NT2/D1 (cell line): ENCODE measurements at regions not wholly inside any gene's neighbourhood (a gene's known extent, or its start where the extent isn't known, plus 50 kb on each side); places are given as distances from the start of the nearest gene placed in this dataset.
"Not testable (repeated sequence)": the region's sequence is repeated elsewhere in the genome, so short reads cannot be mapped to it uniquely, and the experiment has no call there.

Experiments used
- DNase-seq: peaks from one replicate; pipeline ENCODE4 v3.0.0-alpha.2; 2011; ENCODE audit warnings: low read depth, low spot score
- H3K27me3 ChIP-seq: 2 replicates; pipeline ENCODE4 v1.6.0; 2011; ENCODE audit warnings: mild to moderate bottlenecking; ENCODE audit not compliant: insufficient read length, insufficient read depth
- H3K36me3 ChIP-seq: 2 replicates; pipeline ENCODE4 v1.6.1; 2011; ENCODE audit warnings: mild to moderate bottlenecking, low read length, mixed read lengths; ENCODE audit not compliant: insufficient read depth, insufficient read length
- H3K4me1 ChIP-seq: 2 replicates; pipeline ENCODE4 v1.5.1; 2011; ENCODE audit not compliant: insufficient read depth, insufficient read length
- H3K4me3 ChIP-seq: 2 replicates; pipeline ENCODE4 v1.5.1; 2011; ENCODE audit warnings: low read depth; ENCODE audit not compliant: insufficient read length
- H3K9ac ChIP-seq: 2 replicates; pipeline ENCODE4 v1.6.0; 2011; ENCODE audit warnings: low read depth; ENCODE audit not compliant: insufficient read length
- H3K9me3 ChIP-seq: 2 replicates; pipeline ENCODE4 v1.5.1; 2011; ENCODE audit warnings: mild to moderate bottlenecking, low read length; ENCODE audit not compliant: insufficient read depth
- SUZ12 ChIP-seq: IDR thresholded peaks from 2 replicates; pipeline ENCODE4 v1.6.1; 2011; ENCODE audit not compliant: insufficient read length, insufficient read depth; ENCODE audit errors: extremely low read depth
- YY1 ChIP-seq: IDR thresholded peaks from 2 replicates; pipeline ENCODE4 v1.6.1; 2011; ENCODE audit not compliant: insufficient read length, insufficient read depth
- ZNF274 ChIP-seq: IDR thresholded peaks from 2 replicates; pipeline ENCODE4 v1.6.1; 2011; ENCODE audit warnings: mild to moderate bottlenecking, low read depth, low read length

DNA sequence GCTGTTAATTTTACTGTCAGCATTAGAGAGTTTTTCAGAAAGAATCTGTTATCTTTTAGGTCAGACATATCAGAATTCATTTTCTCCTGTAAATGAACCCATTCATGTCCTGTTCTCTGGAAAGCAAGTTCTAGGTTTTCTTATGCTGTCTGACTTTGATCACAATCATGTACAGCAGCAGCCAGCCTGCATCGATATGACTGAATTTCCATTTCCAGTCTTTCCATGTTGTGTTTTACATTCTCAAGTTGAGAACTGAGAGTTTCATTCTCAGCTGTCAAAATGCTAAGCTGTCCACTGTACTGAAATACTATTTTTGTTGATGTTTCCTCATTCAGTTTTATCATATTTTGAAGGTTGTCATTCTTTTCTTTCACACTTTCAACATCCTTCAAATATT is 103.3 kb upstream of the VOPP1 start:
- not testable (repeated sequence) for H3K9me3 ChIP-seq, H3K36me3 ChIP-seq, H3K27me3 ChIP-seq, H3K4me1 ChIP-seq, H3K4me3 ChIP-seq, DNase-seq, H3K9ac ChIP-seq

DNA sequence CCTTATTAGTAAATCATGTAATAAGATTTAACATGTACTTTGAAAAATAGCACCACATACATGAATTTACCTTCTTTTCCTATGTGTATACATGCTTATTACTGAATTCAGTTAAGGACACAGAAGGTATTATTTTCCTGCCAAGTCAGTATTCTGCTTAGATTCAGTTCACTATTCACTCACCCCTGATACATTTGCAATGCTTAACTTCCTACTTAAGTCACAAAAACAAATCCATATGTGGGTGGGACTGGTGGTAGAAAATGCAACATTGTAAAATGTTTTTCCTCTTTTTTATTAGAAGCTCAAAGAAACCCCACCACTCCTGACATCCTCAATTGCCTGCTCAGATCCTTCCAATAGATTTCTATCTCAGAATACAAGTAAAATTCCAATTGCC is 101.2 kb upstream of the VOPP1 start:
- not testable (repeated sequence) for H3K9ac ChIP-seq

DNA sequence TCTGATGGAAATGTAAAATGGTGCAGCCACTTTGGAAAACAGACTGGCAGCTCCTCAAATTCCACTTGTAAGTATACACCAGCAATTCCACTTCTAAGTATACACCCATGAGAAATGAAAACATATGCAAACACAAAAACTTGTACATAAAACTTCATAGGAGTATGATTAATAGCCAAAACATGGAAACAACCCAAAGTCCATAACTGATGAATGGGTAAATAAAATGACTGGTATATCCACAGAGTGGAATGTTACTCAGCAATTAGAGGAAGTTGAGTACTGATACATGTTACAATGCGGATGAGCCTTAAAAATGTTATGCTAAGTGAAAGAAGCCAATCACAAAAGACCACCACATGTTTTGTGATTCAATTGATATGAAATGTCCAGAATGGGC is 99.8 kb upstream of the VOPP1 start:
- H3K36me3 ChIP-seq, H3K9me3 ChIP-seq, H3K4me1 ChIP-seq: not testable (repeated sequence)

More for the DNA sequence above, 101.2 kb upstream of the VOPP1 start:
- not testable (repeated sequence) for H3K9me3 ChIP-seq, H3K27me3 ChIP-seq, H3K4me1 ChIP-seq, DNase-seq, H3K36me3 ChIP-seq, H3K4me3 ChIP-seq

DNA sequence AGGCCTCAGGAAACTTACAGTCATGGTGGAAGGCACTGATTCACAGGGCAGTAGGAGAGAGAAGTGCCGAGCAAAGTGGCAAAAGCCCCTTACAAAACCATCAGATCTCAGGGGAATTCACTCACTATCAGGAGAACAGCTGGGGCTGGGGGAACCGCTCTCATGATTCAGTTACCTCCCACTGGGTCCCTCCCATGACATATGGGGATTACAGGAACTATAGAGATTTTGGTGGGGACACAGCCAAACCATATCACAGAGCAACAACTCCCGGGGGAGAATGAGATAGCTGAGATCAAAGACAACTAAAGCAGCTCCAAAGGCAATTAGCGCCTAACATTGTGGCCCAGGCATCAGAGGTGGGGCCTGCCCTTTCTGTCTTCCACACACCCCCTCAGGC is 85.4 kb upstream of the VOPP1 start:
- Histone ChIP-seq H3K4me3 (no peak overlapping the region), H3K36me3 (no peaks in the 10 kb centered on the region), H3K9ac (no peak overlapping the region), H3K4me1 (no peaks in the 10 kb centered on the region), H3K27me3 (no peaks in the 10 kb centered on the region), H3K9me3 (0 out of 2 replicates have a peak, but pooled peaks cover 5% of the 10 kb centered on the region)
- TF ChIP-seq ZNF274 (no peak), YY1 (no peak), SUZ12 (no peak)
- no peak for DNase-seq

More for the DNA sequence above, 99.8 kb upstream of the VOPP1 start:
- H3K4me3 ChIP-seq, H3K9ac ChIP-seq, DNase-seq, H3K27me3 ChIP-seq: not testable (repeated sequence)

DNA sequence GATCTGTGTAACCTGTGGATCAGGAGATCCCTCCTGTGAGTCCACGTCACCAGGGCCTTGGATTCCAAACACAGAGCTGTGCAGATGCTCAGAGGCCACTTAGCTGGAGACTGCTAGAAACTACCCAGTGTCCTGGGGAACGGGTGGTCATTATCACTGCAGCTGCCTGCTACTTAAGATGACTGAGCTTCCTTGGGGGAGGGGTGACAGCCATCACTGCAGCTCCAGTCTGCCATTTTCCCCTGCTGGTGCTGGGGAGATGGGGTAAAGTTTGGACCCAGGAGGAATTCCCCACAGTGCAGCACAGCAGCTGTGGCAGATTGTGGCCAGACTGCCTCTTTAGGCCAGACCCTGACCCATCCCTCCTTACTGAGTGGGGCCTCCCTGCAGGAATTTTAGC is 78.8 kb upstream of the VOPP1 start:
- no peaks in the 10 kb centered on the region for H3K27me3 ChIP-seq
- no peaks in the 10 kb centered on the region for H3K9me3 ChIP-seq
- no peak for DNase-seq
- H3K4me1 ChIP-seq = no peaks in the 10 kb centered on the region
- no peaks in the 10 kb centered on the region for H3K36me3 ChIP-seq
- TF ChIP-seq SUZ12 = no peak
- TF ChIP-seq ZNF274 = no peak
- no peak for TF ChIP-seq YY1
- no peak overlapping the region for H3K9ac ChIP-seq
- no peak overlapping the region for H3K4me3 ChIP-seq

DNA sequence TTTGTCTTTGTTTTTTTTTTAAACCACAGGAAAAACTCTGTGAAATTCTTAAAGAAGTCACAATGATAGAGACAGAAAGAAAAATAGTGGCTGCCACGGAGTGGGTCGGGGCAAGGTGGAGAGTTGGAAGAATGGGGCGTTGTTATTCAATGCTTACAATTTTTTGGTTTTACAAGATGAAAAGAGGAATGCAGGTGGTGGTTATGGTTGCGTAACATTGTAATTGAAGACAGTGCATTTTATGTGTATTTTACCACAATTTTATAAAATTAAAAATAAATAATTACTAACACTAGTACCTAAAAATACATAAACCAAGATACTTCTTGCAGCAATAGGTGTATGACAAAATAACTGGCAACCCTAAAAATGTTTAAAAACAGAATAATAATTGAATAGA is 76.9 kb upstream of the VOPP1 start:
- no peak for DNase-seq
- Histone ChIP-seq H3K4me1 (no peaks in the 10 kb centered on the region), H3K4me3 (no peak overlapping the region), H3K36me3 (no peaks in the 10 kb centered on the region), H3K9ac (no peak overlapping the region), H3K9me3 (no peaks in the 10 kb centered on the region), H3K27me3 (no peaks in the 10 kb centered on the region)
- TF ChIP-seq SUZ12 = no peak

DNA sequence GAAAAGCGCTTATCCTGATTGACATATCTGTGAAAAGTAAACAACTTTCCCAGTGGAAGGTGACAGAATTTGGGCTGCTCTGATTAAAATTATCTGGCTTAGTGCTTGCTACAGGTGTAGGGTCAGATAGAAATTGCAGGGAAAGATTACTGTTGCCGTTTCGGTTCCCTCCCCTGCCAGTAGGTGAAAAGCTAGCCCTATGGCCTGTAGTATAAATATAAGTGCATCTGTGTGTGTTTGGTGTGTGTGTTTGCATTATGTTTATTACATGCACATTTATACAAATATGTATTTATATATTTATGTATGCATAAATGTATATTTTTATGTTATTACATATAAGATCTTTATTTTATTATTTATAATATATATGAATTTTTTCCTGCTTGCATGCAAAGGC is 72.3 kb upstream of the VOPP1 start:
- Histone ChIP-seq H3K9me3 (peaks cover 7% of the 10 kb centered on the region), H3K9ac (no peak overlapping the region), H3K4me3 (no peak overlapping the region), H3K4me1 (no peaks in the 10 kb centered on the region), H3K36me3 (no peaks in the 10 kb centered on the region), H3K27me3 (no peaks in the 10 kb centered on the region)
- TF ChIP-seq SUZ12 (no peak), YY1 (no peak), ZNF274 (no peak)
- no peak for DNase-seq

DNA sequence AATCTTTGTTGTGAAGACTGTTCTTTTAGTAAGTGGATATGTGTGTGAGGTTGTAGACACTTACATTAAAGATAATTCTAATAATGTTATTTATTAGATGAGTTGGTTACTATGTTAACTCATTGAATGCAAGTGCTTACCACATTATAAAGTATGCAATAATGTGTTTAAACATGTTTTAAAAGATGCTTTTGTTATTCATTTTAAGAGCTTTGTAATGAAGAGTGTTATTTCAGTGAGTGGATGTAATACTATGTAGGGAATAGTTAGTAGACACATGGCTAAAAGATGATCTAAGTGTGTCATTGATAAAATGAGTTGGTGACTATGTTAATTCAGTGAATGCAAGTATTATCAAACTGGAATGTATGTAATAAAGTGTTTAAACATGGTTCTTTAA is 70.0 kb upstream of the VOPP1 start:
- no peak overlapping the region for H3K9ac ChIP-seq
- H3K9me3 ChIP-seq = peaks cover 11% of the 10 kb centered on the region
- no peaks in the 10 kb centered on the region for H3K27me3 ChIP-seq
- no peak for TF ChIP-seq SUZ12
- no peak for TF ChIP-seq ZNF274
- no peak for TF ChIP-seq YY1
- no peaks in the 10 kb centered on the region for H3K36me3 ChIP-seq
- no peaks in the 10 kb centered on the region for H3K4me1 ChIP-seq
- H3K4me3 ChIP-seq = no peak overlapping the region
- no peak for DNase-seq
